MM.1S (cell line): ENCODE measurements at regions not wholly inside any gene's neighbourhood (a gene's known extent, or its start where the extent isn't known, plus 50 kb on each side); places are given as distances from the start of the nearest gene placed in this dataset.

ENCODE experiments used
- CTCF ChIP-seq: fragments of 300-600 bp; sonication (generic); IDR thresholded peaks from 2 replicates; pipeline ENCODE4 v1.5.1; 2016; ENCODE audit warnings: antibody characterized with exemption, low read length, mixed read lengths
- EZH2 ChIP-seq: fragments of 300-600 bp; sonication (generic); optimal IDR thresholded peaks from 2 replicates; pipeline ENCODE3; 2017; ENCODE audit warnings: low read depth, mild to moderate bottlenecking, antibody characterized with exemption, low read length, mixed read lengths
- EZH2phosphoT487 ChIP-seq: fragments of 300-600 bp; sonication (generic); IDR thresholded peaks from 2 replicates; pipeline ENCODE4 v1.6.1; 2018; ENCODE audit warnings: antibody characterized with exemption, low read length

- no peak for TF ChIP-seq CTCF
- TF ChIP-seq EZH2: no peak
- no peak for TF ChIP-seq EZH2phosphoT487
Measured at GRCh38 chr5:125439243-125439642, 692.8 kb upstream of the ZNF608 start.
